Kidney capillary endothelial cell (primary cell): ENCODE measurements at regions not wholly inside any gene's neighbourhood (a gene's known extent, or its start where the extent isn't known, plus 50 kb on each side); places are given as distances from the start of the nearest gene placed in this dataset.
A peak's percentile ranks its signal among the peaks of the same experiment; 100 is the strongest.

Source experiments
- DNase-seq: peaks from one replicate; pipeline ENCODE4 v3.0.0-alpha.2; 2018; ENCODE audit warnings: low spot score

DNA sequence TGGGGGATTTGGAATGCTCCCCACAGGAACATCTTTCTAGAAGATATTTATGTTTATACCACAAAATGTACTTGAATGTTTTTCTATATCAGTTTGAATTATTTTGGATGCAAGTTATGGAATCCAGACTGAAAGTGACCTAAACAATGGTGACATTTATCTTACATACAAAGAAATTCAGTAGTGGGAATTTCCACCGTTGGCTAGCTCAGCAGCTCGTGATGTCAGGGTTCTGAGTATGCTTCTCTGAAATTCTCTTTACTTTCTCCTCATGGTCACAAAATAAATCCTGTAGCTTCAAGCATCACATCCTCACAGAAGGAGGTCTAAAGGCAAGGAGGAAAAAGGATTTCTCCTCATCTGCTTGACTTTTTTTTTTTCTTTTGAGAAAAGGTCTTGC is 105.3 kb downstream of the AKAIN1 start:
- no peak for DNase-seq

DNA sequence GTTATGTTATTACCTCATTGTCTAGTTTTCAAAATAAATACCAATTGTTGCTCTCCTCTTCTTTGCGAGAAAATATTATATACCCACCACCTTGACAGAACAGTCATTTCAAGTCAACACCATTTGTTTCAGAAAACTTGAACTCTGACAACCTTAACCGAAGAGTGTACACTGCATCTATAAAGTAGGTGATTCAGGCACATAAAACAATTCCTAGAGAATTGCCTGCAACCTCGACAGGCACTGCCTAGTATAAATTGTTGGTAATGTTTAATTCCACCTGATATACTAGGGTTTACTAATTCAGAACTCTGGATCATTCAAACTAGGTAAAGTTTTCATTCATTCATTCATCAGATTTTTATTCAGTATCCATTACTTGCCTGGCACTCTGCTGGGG is 121.8 kb downstream of the AKAIN1 start:
- DNase-seq = no peak

DNA sequence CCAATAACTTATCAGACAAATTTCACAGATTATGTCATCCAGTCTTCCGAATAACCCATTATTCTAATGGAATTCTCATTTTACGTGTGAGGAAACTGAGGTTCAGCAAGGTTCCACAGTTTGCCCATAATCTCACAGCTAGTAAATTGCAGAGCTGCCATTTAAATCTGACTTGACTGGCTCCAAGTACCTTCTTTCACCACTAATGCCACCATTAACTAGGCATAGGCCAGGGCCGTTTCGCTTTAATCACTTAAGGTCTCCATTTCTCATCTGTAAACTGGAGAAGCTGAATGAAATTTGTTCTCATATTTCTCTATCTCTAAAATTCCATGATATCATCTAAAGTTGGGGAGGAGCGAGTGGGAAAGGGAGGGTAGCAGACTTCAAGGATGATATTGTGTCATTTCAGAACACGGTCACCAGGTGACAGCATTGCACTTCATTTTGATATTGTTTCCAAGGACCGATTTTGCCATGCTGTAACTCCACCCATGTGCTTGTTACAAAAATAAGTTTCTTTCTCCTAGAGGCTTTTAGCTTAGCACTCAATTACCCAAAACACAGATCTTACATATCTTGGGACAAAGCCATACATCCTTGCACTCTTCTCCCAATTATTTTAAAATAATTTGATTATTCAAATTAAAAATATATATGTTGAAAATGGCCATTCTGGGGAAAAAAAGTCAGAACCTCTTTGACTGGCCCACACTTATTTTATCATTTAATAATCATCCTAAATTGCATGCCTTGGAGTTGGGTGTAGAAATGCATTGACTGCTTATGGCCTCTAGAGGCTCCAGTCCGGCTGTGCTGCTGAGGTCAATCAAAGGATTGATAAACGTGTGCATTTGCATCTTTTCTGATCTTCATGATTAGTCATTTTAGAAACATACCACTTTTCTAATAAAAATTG is 123.8 kb downstream of the AKAIN1 start:
- peak; percentile 36 for DNase-seq

DNA sequence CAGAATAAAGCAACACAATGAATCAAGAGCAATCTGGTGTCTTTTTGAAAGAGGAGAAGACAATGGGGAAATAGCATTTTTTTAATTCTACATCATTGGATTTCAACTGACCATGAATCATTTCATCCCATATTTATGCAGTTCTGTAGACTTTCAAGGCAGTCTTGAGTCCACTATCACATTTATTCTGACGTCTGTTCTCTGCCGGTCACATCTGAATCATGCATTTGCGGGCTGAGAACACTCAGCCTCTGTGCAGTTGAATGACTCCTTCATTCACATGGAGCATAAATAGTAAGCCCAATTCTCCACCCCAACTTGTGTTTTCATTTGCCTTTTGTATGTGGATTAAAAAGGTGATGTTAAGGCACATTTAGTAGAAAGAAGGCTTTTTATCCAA is 128.2 kb downstream of the AKAIN1 start:
- no peak for DNase-seq

DNA sequence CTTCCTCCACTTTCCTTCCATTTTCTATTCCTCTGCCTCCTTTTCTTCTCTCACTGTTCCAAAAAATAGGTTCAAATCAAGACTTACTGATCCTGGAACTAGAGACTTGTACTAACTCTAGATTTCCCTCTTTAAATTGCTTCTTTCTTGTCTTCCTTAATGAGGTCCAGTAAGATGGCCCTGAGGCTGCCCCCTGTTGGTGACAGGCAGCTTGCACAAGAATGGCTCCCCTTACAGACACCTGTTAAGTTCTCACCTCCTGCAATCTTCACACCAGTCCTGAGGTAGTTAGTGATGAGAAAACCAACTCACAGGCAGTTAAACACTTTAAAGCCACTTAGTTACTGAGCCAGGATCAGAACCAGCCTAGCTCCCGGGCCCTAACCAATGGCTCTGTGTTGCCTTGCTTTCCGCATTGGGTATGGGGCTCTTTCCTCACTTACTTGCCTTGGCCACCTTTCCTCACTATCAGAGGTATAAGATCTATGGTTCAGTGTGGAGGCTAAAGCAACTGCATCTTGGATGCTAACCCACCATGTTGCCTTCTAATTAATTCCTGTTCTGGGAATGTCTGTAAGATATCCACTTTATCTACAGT is 130.6 kb downstream of the AKAIN1 start:
- DNase-seq = no peak

DNA sequence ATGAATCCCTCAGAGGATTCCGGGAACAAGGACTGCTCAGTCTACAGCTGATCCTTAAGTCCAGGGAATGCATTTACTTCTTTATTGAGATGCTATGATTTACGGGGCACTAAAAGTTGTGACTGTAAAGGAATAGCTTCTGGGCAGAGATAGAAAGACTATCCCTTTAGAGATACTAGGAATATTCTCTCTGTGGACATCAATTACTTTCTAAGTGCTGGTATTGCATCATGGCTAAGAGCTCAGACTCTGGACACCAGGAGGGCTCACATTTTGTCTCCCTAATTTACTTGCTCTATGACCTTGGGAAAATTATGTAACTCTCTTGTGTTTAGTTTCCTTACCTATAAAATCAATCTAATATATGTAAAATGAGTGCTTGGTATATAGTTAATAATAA is 131.4 kb downstream of the AKAIN1 start:
- DNase-seq = no peak

DNA sequence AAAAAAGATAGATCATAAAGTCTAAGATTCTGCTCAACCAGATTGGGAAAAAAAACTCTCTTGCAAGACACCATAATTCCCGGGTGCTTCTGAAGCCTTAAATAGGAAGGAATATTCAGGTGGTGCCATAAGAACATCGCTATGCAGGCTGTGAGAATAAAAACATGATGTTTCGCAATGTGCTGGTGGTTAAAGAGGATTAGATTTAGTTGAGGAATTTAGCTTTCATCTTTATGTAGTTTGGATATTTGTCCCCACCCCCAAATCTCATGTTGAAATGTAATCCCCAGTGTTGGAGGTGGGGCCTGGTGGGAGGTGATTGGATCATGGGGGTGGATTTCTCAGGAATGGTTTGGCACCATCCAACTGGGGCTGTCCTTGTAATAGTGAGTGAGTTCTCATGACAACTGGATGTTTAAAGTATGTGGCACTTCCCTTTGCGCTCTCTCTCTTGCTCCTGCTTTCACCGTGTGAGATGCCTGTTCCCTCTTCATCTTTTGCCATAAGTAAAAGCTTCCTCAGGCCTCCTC is 132.2 kb downstream of the AKAIN1 start:
- no peak for DNase-seq

DNA sequence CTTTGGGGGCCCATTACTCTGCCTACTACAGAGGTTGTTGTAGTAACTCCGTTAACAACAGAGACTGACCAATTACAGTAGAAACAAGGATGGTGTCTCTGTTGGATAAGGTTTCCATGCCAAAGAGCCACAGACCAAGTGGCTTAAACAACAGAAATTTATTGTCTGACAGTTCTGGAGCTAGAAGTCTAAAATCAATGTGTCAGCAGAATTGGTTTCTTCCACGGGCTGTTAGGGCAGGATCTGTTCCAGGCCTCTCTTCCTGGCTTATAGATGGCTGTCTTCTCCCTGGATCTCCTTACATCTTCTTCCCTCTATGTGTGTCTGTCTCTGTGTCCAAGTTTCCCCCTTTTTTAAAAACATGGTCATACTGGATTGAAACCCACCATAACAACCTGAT is 135.3 kb downstream of the AKAIN1 start:
- no peak for DNase-seq

DNA sequence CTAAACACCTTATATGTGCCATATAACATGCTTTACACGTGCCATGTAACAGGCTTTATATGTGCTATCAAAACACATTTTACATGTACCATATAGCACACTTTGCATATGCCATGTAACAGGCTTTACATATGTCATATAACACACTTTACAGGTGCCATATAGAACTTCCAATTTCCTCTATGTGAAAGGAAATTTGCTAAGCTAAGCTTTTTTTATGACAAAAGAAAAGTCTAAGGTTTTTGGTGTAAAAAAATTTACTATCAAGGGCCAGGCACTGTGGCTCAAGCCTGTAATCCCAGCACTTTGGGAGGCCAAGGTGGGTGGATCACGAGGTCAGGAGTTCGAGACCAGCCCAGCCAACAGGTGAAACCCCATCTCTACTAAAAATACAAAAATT is 136.5 kb downstream of the AKAIN1 start:
- DNase-seq = no peak

DNA sequence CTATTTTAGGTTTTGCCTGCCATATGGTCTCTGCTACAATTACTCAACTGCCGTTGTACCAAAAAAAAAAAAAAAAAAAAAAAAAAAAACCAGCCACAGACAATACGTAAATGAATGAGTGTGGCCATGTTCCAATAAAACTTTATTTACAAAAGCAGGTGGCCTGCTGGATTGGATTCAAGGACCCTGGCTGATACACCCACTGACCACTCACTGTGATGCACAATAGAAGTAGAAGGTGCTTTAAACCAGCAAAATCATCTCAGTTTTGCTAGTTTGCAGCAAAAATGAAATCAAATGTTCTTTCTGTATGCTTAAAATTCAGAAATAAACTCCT is 137.4 kb downstream of the AKAIN1 start:
- DNase-seq = no peak

DNA sequence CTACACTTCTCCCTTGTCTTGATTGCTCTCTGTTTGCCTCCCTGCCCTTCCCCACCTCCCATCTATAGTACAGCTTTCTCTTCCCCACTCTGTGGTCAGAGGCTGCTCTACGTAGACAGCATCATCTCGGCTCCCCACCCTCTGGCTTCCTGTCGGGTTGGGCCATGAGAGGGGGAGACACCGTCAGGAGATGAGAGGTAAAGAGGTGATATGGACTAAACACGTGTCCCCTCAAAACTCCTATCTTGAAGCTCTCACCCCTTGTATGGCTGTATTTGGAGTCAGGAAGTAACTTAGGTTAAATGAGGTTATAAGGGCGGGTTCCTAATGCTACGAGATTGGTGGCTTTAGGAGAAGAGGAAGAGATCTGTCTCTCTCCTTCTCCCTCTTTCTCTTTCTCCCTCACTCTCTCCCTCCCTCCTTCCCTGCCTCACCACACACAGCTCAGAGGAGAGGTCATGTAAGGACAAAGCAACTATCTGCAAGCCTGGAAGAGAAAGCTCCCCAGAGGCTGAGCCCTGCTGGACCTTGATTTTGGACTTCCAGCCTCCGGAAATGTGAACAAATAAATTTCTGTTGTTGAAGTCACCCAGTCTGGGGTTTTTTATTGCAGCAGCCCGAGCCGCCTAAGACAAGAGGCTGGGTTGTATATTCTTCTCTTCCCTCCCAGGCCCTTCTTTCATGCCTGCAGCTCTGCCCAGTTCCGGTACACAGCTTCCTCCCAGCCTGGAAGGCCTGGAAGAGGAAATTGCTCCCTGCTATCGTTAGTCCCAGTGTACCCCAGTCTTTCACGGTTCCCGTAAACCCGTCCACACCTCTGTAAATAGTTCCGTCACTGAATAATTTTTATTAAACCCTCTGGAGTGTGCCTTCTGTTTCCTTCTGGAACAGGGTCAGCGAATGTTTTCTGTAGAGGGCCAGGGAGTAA is 138.0 kb downstream of the AKAIN1 start:
- DNase-seq = peak; percentile 17

DNA sequence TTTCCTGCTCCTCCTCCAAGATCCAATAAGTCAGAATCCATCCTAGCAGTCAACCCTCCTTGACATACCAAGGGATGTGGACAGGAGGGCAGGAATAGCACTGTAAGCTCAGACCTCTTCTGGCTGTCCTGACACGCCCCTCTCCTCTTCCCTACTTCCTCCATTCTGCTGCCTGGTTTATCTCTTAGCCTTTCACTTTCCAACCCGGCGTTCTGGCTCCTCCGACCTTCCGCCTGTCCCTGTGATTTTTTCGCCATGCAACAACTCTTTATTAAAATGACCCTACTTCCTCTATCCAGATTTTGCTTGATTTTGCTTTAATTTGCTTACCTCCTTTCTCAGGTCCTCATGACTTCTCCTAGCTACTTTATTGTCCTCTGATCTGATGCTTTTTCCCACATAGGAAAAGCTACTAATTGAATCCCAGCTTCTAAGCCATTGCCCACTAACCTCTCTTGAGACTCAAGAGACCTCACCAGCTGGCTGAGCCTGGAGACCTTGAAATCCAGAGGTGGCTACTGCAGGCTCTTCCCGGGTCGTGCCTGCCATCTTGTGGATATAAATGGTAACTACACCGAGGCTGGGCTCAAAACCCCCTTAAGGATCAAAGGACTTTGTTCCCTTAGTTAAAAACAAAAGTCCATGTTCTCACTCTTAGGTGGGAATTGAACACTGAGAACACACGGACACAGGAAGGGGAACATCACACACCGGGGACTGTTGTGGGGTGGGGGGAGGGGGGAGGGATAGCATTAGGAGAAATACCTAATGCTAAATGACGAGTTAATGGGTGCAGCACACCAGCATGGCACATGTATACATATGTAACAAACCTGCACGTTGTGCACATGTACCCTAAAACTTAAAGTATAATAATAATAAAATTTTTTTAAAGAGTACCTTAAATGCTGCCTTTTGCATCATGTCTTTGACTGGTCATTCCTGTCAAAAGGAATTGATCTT is 139.4 kb downstream of the AKAIN1 start:
- DNase-seq = peak; percentile 56

DNA sequence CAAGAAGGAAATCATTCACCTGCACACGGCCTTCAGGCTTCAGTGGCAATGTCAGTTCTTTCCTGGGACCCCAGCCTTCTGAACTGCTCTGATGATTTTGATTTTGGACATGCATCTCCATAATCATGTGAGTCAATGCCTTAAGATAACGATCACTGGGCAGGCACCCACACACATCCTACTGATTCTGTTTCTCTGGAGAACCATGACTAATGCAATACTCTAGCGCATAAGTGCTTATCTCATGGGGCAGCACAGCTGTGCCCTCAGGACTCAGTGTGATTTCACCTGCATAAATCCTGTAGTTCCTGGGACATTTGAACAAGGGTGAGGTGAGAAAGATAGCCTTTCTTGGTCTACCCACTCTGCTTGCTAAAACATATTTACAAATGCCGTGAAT is 144.6 kb downstream of the AKAIN1 start:
- DNase-seq = no peak

DNA sequence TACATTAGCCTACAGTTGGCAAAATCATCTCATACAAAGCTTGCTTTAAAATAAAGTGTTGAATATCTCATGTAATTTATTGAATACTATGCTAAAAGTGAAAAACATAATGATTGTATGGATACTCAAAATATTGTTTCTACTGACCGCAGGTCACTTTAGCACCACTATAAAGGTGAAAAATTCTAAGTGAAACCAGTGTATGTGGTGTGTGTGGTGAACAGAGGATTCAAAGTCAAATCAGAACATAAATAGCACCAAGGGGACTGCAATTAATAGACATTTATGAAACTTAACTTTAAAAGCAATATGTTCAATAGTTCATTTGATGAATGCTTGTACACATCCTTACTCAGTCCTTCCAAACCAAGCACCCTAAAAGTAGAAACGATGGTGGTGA is 145.8 kb downstream of the AKAIN1 start:
- DNase-seq = no peak

DNA sequence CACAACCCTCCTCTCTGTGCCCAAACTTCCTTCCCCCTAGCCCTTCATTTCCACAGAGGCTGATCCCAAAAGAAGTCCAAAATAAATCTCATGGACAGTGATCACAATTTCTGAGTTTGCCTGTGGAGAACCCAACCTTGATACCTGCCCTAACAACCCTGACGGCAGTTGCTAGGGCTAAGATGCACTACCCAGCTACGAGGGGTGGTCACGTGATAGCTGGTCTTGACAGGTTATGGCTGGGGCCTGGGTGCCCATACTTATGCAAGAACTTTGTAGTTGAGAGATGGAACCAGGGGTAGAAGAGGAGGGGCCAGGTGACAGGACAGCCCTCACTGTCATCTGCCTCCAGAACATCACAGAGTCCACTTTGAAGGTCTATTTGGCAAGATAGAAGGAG is 147.9 kb downstream of the AKAIN1 start:
- DNase-seq = no peak

DNA sequence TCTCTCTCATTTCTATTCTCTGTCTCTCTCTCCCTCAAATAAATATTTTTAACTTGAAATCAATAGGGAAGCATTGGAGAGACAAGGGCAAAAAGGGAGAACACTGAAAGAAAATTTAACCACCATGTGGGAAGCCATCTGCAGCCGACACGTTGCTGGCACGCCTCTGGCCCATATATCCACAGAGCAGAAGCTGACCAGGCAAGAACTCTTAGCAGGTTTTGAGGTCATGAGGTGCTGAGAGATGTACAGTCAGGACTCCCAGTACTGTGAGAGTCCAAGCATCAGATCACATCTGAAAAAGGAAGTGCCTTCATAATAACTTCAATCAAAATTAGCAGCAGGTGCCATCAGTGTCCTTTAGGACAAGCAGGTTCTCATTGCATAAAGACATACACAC is 156.6 kb downstream of the AKAIN1 start:
- DNase-seq = no peak

DNA sequence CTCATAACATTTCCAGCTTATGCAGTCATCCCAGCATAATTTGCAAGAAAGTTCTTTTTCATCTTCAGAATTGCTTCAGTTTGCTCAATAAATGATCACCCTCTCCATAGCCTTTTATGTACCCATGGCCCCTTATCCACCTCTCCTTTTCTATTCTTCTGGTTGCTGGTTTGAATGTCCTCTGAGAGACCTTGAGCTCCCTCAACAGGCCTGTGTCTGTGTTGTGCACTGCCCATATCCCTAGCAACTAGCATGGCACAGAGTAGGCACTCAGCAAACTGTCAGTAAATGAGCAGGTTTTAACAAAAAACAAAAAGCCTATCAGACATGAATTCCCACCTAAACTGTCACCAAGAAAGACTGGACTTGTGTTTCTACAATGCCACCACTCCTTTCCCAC is 160.5 kb downstream of the AKAIN1 start:
- DNase-seq = no peak

DNA sequence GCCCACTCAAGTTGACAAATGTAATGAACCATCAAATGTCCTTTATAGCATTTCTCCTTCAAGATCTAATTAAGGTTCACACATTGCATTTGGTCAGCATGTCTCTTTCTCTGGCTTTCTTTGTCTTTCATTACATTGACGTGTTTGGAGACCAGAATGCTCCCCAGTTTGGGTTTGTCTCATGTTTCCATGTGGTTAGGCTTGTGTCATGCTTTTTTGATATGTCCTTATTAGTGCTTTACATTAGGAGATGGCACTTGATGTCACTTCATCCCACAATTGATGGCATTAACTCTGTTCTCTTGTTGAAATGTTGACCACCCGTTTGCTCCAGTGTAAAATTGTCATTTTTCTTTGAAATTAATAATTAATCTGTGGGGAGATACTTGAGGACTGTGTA is 165.8 kb downstream of the AKAIN1 start:
- DNase-seq = no peak

DNA sequence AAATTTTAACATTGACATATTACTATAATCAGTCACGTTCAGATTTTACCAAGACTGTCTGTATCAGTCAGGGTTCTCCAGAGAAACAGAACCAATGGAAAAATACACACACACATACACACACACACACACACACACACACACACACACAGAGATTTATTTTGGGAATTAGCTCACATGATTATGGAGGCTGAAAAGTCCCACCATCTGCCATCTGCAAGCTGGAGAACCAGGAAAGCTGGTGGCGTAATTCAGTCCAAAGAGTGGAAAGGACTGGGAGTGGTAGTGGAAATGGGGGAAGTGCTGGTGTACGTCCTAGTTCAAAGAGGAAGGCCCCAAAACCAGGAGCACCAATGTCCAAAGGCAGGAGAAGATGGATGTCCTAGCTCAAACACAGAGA is 166.4 kb downstream of the AKAIN1 start:
- no peak for DNase-seq

DNA sequence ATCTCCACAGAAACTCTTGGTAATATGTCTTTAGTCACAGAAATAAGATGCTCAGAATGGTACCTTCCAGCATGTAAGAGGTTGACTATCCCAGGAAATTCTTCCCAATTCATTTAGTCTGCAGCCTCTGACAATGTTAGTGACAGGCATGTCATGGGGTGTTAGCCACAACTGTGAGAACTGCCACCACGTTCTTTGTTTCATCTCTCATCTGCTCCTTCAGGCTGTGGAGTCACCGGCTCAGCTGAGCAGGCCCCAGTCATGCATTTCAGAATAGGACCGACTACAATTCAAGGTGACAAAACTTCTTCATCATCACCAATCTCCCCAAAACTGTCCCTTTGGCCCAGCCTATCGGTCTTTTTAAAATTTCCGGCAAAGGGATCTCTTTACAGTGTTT is 167.5 kb downstream of the AKAIN1 start:
- DNase-seq = no peak

DNA sequence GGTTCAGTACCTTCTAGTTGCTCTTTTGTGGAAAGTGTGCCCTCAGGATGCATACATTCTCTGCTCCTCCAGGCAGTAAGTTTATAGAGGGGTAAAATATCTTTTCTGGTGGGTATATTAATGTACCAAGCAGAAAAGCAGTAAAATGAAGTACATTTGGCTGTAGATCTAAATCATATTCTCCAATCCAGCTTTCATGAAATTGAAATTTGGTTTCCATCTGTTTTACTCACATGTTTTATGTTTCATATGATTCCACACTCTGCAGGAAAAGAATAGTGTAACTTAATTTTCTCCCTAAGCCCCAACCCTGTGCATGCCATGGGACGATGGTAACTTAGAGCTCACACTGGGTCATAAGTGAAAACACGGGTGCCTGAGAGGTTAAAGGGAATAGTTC is 172.3 kb downstream of the AKAIN1 start:
- no peak for DNase-seq
